Fibroblast of the aortic adventitia (primary cell): ENCODE measurements at regions not wholly inside any gene's neighbourhood (a gene's known extent, or its start where the extent isn't known, plus 50 kb on each side); places are given as distances from the start of the nearest gene placed in this dataset.

Experiments
- DNase-seq: peaks from one replicate; pipeline ENCODE4 v3.0.0-alpha.2; 2010; ENCODE audit warnings: low read depth
- H3K4me3 ChIP-seq: 2 replicates; pipeline ENCODE4 v1.5.1; 2011; ENCODE audit warnings: low read depth, mild to moderate bottlenecking, control low read depth, low read length, moderate library complexity
- CTCF ChIP-seq: IDR thresholded peaks from 2 replicates; pipeline ENCODE4 v1.5.1; 2011; ENCODE audit warnings: mild to moderate bottlenecking, low read length, control low read depth, inconsistent platforms; ENCODE audit not compliant: insufficient read depth

GRCh38 chr20:7629880-7630279 is 310.4 kb downstream of the HAO1 start:
- TF ChIP-seq CTCF: no peak

GRCh38 chr20:7637184-7637583 is 303.1 kb downstream of the HAO1 start:
- no peak for TF ChIP-seq CTCF
- DNase-seq: peak; percentile 50

More at GRCh38 chr20:7629880-7630279, 310.4 kb downstream of the HAO1 start:
- no peak overlapping the region for H3K4me3 ChIP-seq
- no peak for DNase-seq

GRCh38 chr20:7650086-7650879 is 290.0 kb downstream of the HAO1 start:
- no peak for TF ChIP-seq CTCF
- DNase-seq: peak; percentile 96
- no peak overlapping the region for H3K4me3 ChIP-seq

More at GRCh38 chr20:7637184-7637583, 303.1 kb downstream of the HAO1 start:
- H3K4me3 ChIP-seq: no peak overlapping the region

- TF ChIP-seq CTCF: no peak
- DNase-seq: no peak
- no peak overlapping the region for H3K4me3 ChIP-seq
These were observed 286.0 kb downstream of the HAO1 start for GRCh38 chr20:7654231-7654630.

- peak; percentile 24 for DNase-seq
- no peak overlapping the region for H3K4me3 ChIP-seq
- no peak for TF ChIP-seq CTCF
These were observed 283.4 kb downstream of the HAO1 start for GRCh38 chr20:7656687-7657467.

- no peak for TF ChIP-seq CTCF
- no peak overlapping the region for H3K4me3 ChIP-seq
- no peak for DNase-seq
These were observed 282.7 kb downstream of the HAO1 start for GRCh38 chr20:7657569-7657968.
